AG04449 (cell line): ENCODE measurements at regions not wholly inside any gene's neighbourhood (a gene's known extent, or its start where the extent isn't known, plus 50 kb on each side); places are given as distances from the start of the nearest gene placed in this dataset.

Source experiments
- CTCF ChIA-PET: fragments of 350-600 bp; formaldehyde crosslinking; extraction: SDS; loops from one replicate; lab custom pipeline; 2021; ENCODE audit warnings: antibody characterized with exemption; lab: Yijun Ruan, JAX
- POLR2A ChIA-PET: fragments of 400-600, 350-600 bp; formaldehyde crosslinking; extraction: SDS; loops from one replicate; lab custom pipeline; 2020; ENCODE audit warnings: antibody characterized with exemption, inconsistent platforms; lab: Yijun Ruan, JAX
- DNase-seq: peaks from one replicate; pipeline ENCODE4 v3.0.0-alpha.2; 2010; ENCODE audit warnings: low read depth, low spot score
- H3K4me3 ChIP-seq: 2 replicates; pipeline ENCODE4 v1.5.1; 2011; ENCODE audit warnings: low read depth, mild to moderate bottlenecking, control low read depth, low read length
- CTCF ChIP-seq: IDR thresholded peaks from one replicate; pipeline ENCODE4 v1.5.1; 2011; ENCODE audit warnings: mild to moderate bottlenecking, moderate library complexity, low read length, control low read depth, inconsistent platforms; ENCODE audit not compliant: insufficient read depth; ENCODE audit errors: missing control alignments

- POLR2A ChIA-PET: no interaction called here
- DNase-seq: no peak
- H3K4me3 ChIP-seq: no peak overlapping the region
- no peak for TF ChIP-seq CTCF
- CTCF ChIA-PET: interaction anchor here (1.6 to 4.7 kb wide), 2 partner anchors 8 to 69 kb away, joined by 4 to 41 read pairs; no protein-coding TSS in a partner anchor
Observed at GRCh38 chr2:217643789-217644301, 358.9 kb downstream of the TNS1 start.

GRCh38 chr2:217642944-217643343 lies 359.9 kb downstream of the TNS1 start:
- ChIA-PET POLR2A (no interaction called here), CTCF (interaction anchor here (4.7 kb wide), 1 partner anchor 9 kb away, joined by 41 read pairs; no protein-coding TSS in a partner anchor)
- no peak for DNase-seq
- TF ChIP-seq CTCF: no peak
- no peak overlapping the region for H3K4me3 ChIP-seq

- CTCF ChIA-PET: interaction anchor here (0.9 to 4.7 kb wide), 2 partner anchors 10 to 71 kb away, joined by 4 to 41 read pairs; no protein-coding TSS in a partner anchor
Observed at GRCh38 chr2:217641960-217642359, 360.8 kb downstream of the TNS1 start.

GRCh38 chr2:217639481-217639880 lies 363.3 kb downstream of the TNS1 start:
- no peak for TF ChIP-seq CTCF
- no peak for DNase-seq
- CTCF ChIA-PET: interaction anchor here (6.6 kb wide), 1 partner anchor 12 kb away, joined by 95 read pairs; no protein-coding TSS in a partner anchor
- POLR2A ChIA-PET: no interaction called here
- no peak overlapping the region for H3K4me3 ChIP-seq

More at GRCh38 chr2:217641960-217642359, 360.8 kb downstream of the TNS1 start:
- POLR2A ChIA-PET: no interaction called here
- DNase-seq: no peak
- H3K4me3 ChIP-seq: no peak overlapping the region
- TF ChIP-seq CTCF: no peak

GRCh38 chr2:217638533-217638932 lies 364.3 kb downstream of the TNS1 start:
- no peak for TF ChIP-seq CTCF
- DNase-seq: no peak
- ChIA-PET CTCF (interaction anchor here (6.6 kb wide), 1 partner anchor 13 kb away, joined by 95 read pairs; no protein-coding TSS in a partner anchor), POLR2A (no interaction called here)
- no peak overlapping the region for H3K4me3 ChIP-seq

GRCh38 chr2:217638031-217638430 lies 364.8 kb downstream of the TNS1 start:
- no peak for DNase-seq
- H3K4me3 ChIP-seq: no peak overlapping the region
- no peak for TF ChIP-seq CTCF
- ChIA-PET POLR2A (no interaction called here), CTCF (interaction anchor here (1.4 to 6.6 kb wide), 2 partner anchors 9 to 13 kb away, joined by 6 to 95 read pairs; no protein-coding TSS in a partner anchor)
